Colonic mucosa (tissue), 4 donors: ENCODE measurements at regions not wholly inside any gene's neighbourhood (a gene's known extent, or its start where the extent isn't known, plus 50 kb on each side); places are given as distances from the start of the nearest gene placed in this dataset.
A peak's percentile ranks its signal among the peaks of the same experiment; 100 is the strongest.

Experiments
- DNase-seq: peaks from one replicate; pipeline ENCODE4 v3.0.0-alpha.2; 2020
- H3K27ac ChIP-seq: fragments of 200-600 bp; one replicate; pipeline ENCODE4 v1.8.0; 2021
- H3K27me3 ChIP-seq: fragments of 200-600 bp; one replicate; pipeline ENCODE4 v1.8.0; 2021
- H3K36me3 ChIP-seq: fragments of 200-600 bp; one replicate; pipeline ENCODE4 v1.8.0; 2021
- H3K4me1 ChIP-seq: fragments of 200-600 bp; one replicate; pipeline ENCODE4 v1.8.0; 2021; ENCODE audit warnings: mild to moderate bottlenecking
- H3K4me3 ChIP-seq: fragments of 200-600 bp; one replicate; pipeline ENCODE4 v1.8.0; 2021
- H3K9ac ChIP-seq, 2 donors: one replicate each; pipeline ENCODE4 v1.7.0; 2013; ENCODE audit warnings: control low read depth in 2 of 2, low read depth in 2 of 2, low read length in 2 of 2
- H3K9me3 ChIP-seq: fragments of 200-600 bp; one replicate; pipeline ENCODE4 v1.8.0; 2021
- CTCF ChIP-seq: fragments of 200-600 bp; IDR thresholded peaks from one replicate; pipeline ENCODE4 v1.8.0; 2022; ENCODE audit warnings: antibody characterized with exemption, mild to moderate bottlenecking
- intact Hi-C: fragments of 100-400 bp; cut with DNase I; formaldehyde crosslinking; loops from one replicate; pipeline ENCODE4 v1.14.1; 2022
- donor health status: healthy.
- donor health status: DM: no; HTN: no; CAD: no.
- donor health status: DM: no; HTN: no; CAD: no.

- Histone ChIP-seq H3K9me3 (no peaks in the 10 kb centered on the region), H3K9ac (peak overlapping the region in 1 of 2 donors; percentile 1), H3K4me1 (peaks cover 8% of the 10 kb centered on the region), H3K27me3 (no peaks in the 10 kb centered on the region), H3K4me3 (no peak overlapping the region), H3K27ac (no peak overlapping the region), H3K36me3 (no peaks in the 10 kb centered on the region)
- TF ChIP-seq CTCF: no peak
- intact Hi-C loops: loop anchor here (5.0 to 10.0 kb wide), 2 partner anchors 85 to 413 kb away; no protein-coding TSS in a partner anchor
- no peak for DNase-seq
Measured at GRCh38 chr22:25361899-25362214, 142.4 kb downstream of the CRYBB2 start.

- intact Hi-C loops: loop anchor here (5.0 to 10.0 kb wide), 2 partner anchors 85 to 412 kb away; no protein-coding TSS in a partner anchor
- Histone ChIP-seq H3K4me3 (no peak overlapping the region), H3K9me3 (no peaks in the 10 kb centered on the region), H3K4me1 (peaks cover 8% of the 10 kb centered on the region), H3K9ac (peak overlapping the region in 1 of 2 donors; percentile 1), H3K27me3 (no peaks in the 10 kb centered on the region), H3K27ac (no peak overlapping the region), H3K36me3 (no peaks in the 10 kb centered on the region)
- peak; percentile 75 for DNase-seq
- TF ChIP-seq CTCF: peak; percentile 92
Measured at GRCh38 chr22:25362215-25362882, 142.9 kb downstream of the CRYBB2 start.

- Histone ChIP-seq H3K9ac (no peak overlapping the region), H3K4me3 (no peak overlapping the region), H3K4me1 (peaks cover 8% of the 10 kb centered on the region), H3K36me3 (no peaks in the 10 kb centered on the region), H3K27me3 (no peaks in the 10 kb centered on the region), H3K27ac (no peak overlapping the region), H3K9me3 (no peaks in the 10 kb centered on the region)
- TF ChIP-seq CTCF: no peak
- DNase-seq: no peak
- intact Hi-C loops: loop anchor here (5.0 to 10.0 kb wide), 2 partner anchors 84 to 412 kb away; no protein-coding TSS in a partner anchor
Measured at GRCh38 chr22:25362883-25363240, 143.4 kb downstream of the CRYBB2 start.

GRCh38 chr22:25363474-25363873, 144.0 kb downstream of the CRYBB2 start:
- no peak for TF ChIP-seq CTCF
- no peak overlapping the region for H3K9ac ChIP-seq
- H3K27me3 ChIP-seq: no peaks in the 10 kb centered on the region
- no peaks in the 10 kb centered on the region for H3K9me3 ChIP-seq
- peaks cover 8% of the 10 kb centered on the region for H3K4me1 ChIP-seq
- intact Hi-C loops: loop anchor here (5.0 to 10.0 kb wide), 2 partner anchors 84 to 411 kb away; no protein-coding TSS in a partner anchor
- no peak overlapping the region for H3K27ac ChIP-seq
- H3K36me3 ChIP-seq: no peaks in the 10 kb centered on the region
- no peak for DNase-seq
- no peak overlapping the region for H3K4me3 ChIP-seq

- H3K27ac ChIP-seq: no peak overlapping the region
- no peaks in the 10 kb centered on the region for H3K9me3 ChIP-seq
- DNase-seq: no peak
- H3K4me3 ChIP-seq: no peak overlapping the region
- H3K9ac ChIP-seq: peak overlapping the region in 1 of 2 donors; percentile 23
- no peak for TF ChIP-seq CTCF
- H3K27me3 ChIP-seq: no peaks in the 10 kb centered on the region
- intact Hi-C loops: loop anchor here (5.0 to 10.0 kb wide), 2 partner anchors 83 to 411 kb away; no protein-coding TSS in a partner anchor
- H3K4me1 ChIP-seq: peaks cover 8% of the 10 kb centered on the region
- H3K36me3 ChIP-seq: no peaks in the 10 kb centered on the region
Measured at GRCh38 chr22:25364281-25364680, 144.8 kb downstream of the CRYBB2 start.
